ENCODE measurements at regions not wholly inside any gene's neighbourhood (a gene's known extent, or its start where the extent isn't known, plus 50 kb on each side); places are given as distances from the start of the nearest gene placed in this dataset.
A peak's percentile ranks its signal among the peaks of the same experiment; 100 is the strongest.

DNA sequence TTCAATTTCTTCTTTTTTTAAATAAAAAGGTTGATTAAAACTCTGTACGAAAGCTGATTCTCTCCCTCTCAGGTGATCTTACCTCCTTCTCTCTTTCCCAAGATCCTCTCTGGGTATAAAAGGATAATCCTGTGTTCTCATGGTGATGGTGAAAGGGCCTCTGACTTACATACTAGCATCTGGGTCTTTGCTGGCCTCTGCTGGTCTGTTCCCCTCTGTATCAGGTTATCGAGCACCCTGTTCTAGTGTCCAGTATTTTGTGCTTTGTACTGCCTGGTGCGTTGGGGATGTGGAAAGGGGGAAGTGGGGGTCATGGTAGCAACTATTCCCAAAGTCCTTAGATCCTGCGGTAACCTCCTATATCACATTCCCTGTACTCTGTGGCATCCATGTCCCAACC is 328.9 kb downstream of the NR2F1-AS1 start:
- Histone ChIP-seq H3K27ac (ENCODE audit: control insufficient read depth, insufficient read depth) (no peak overlapping the region), H3K9me3 (replicated peaks; ENCODE audit: control insufficient read depth, insufficient read depth, low read length) (no peaks in the 10 kb centered on the region), H3K4me1 (ENCODE audit: control insufficient read depth, insufficient read depth, low read length) (no peaks in the 10 kb centered on the region), H3K4me3 (no peak overlapping the region), H4K20me1 (ENCODE audit: control insufficient read depth, insufficient read depth) (no peaks in the 10 kb centered on the region), H2AFZ (ENCODE audit: control insufficient read depth, low read depth, low read length) (no peak overlapping the region), H3K9ac (ENCODE audit: control insufficient read depth, insufficient read depth, low read length) (no peak overlapping the region), H3K79me2 (ENCODE audit: control insufficient read depth, insufficient read depth, low read length) (no peaks in the 10 kb centered on the region), H3K4me2 (ENCODE audit: control insufficient read depth, insufficient read depth) (no peak overlapping the region), H3K27me3 (replicated peaks in 1 of 2; ENCODE audit: control insufficient read depth in 2 of 2, insufficient read depth in 2 of 2, low read length in 1 of 2) (no peaks in the 10 kb centered on the region), H3K36me3 (ENCODE audit: control insufficient read depth in 2 of 2, insufficient read depth in 2 of 2, low read length in 1 of 2) (no peaks in the 10 kb centered on the region)
- no TSS peak for BruUV-seq (replicated peaks)
- intact Hi-C loops (cut with micrococcal nuclease; ENCODE audit: unreplicated experiment) (no loop called here), in situ Hi-C loops (cut with MboI) (no loop called here)
- 60% methylated on average over 3 of the region's 4 CpGs for WGBS (ENCODE audit: insufficient coverage, insufficient replicate concordance, low lambda C conversion rate, missing lambda C conversion rate)
- ATAC-seq = no peak
- no peak for TF ChIP-seq FOXK2 (IDR thresholded peaks at IDR 0.05)
- TF ChIP-seq, protein P1, sequence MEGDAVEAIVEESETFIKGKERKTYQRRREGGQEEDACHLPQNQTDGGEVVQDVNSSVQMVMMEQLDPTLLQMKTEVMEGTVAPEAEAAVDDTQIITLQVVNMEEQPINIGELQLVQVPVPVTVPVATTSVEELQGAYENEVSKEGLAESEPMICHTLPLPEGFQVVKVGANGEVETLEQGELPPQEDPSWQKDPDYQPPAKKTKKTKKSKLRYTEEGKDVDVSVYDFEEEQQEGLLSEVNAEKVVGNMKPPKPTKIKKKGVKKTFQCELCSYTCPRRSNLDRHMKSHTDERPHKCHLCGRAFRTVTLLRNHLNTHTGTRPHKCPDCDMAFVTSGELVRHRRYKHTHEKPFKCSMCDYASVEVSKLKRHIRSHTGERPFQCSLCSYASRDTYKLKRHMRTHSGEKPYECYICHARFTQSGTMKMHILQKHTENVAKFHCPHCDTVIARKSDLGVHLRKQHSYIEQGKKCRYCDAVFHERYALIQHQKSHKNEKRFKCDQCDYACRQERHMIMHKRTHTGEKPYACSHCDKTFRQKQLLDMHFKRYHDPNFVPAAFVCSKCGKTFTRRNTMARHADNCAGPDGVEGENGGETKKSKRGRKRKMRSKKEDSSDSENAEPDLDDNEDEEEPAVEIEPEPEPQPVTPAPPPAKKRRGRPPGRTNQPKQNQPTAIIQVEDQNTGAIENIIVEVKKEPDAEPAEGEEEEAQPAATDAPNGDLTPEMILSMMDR (IDR thresholded peaks at IDR 0.05 in 2 of 3, conservative IDR thresholded peaks at IDR 0.05 in 1 of 3; ENCODE audit: control insufficient read depth in 2 of 3, extremely low read depth in 1 of 3, insufficient read depth in 1 of 3, low read depth in 3 of 3, low read length in 3 of 3) = peak in 1 of 3 experiments; percentile 12; a peak in 1 of 6 replicates
- TF ChIP-seq FOXM1 (IDR thresholded peaks at IDR 0.05; ENCODE audit: low read depth, low read length) = no peak
- no peak for TF ChIP-seq BCL11A (IDR thresholded peaks at IDR 0.05; ENCODE audit: low read depth, low read length)
- TF ChIP-seq ELK1 (IDR thresholded peaks at IDR 0.05; ENCODE audit: low read depth, low read length) = no peak
- no peak for TF ChIP-seq SMAD1 (IDR thresholded peaks at IDR 0.05; ENCODE audit: low read depth, partially characterized antibody)
- no peak for TF ChIP-seq TCF12 (IDR thresholded peaks at IDR 0.05; ENCODE audit: low read depth, low read length)
- TF ChIP-seq ETV6 (conservative IDR thresholded peaks at IDR 0.05 in 1 of 2, IDR thresholded peaks at IDR 0.05 in 1 of 2; ENCODE audit: borderline replicate concordance in 1 of 2, low read depth in 1 of 2) = no peak
- TF ChIP-seq GABPA (IDR thresholded peaks at IDR 0.05; ENCODE audit: low read depth) = no peak
- TF ChIP-seq RAD21 (IDR thresholded peaks at IDR 0.05; ENCODE audit: insufficient read depth, low read depth, low read length) = peak; percentile 48
- TF ChIP-seq EP300 (IDR thresholded peaks at IDR 0.05; ENCODE audit: borderline replicate concordance in 1 of 2, control insufficient read depth in 1 of 2, low read depth in 2 of 2, low read length in 2 of 2) = no peak
- no peak for TF ChIP-seq PAX8 (IDR thresholded peaks at IDR 0.05)
- no peak for TF ChIP-seq RFX5 (IDR thresholded peaks at IDR 0.05; ENCODE audit: low read depth, low read length)
- no peak for TF ChIP-seq YBX1 (IDR thresholded peaks at IDR 0.05)
- TF ChIP-seq REST (IDR thresholded peaks at IDR 0.05; ENCODE audit: low read depth, low read length) = no peak
- ChIA-PET RAD21 (ENCODE audit: unreplicated experiment) (no interaction called here), POLR2A (no interaction called here), SMC1A (ENCODE audit: uncharacterized antibody, unreplicated experiment) (interaction anchor here (1.5 kb wide), 1 partner anchor 26 kb away, joined by 3 read pairs; no protein-coding TSS in a partner anchor), CTCF (no interaction called here)
- DNase-seq (ENCODE audit: low read depth, low spot score) = no peak
- no peak for FAIRE-seq

Measured in GM12878 (cell line).